Peyer's patch (tissue), 4 donors: ENCODE measurements at regions not wholly inside any gene's neighbourhood (a gene's known extent, or its start where the extent isn't known, plus 50 kb on each side); places are given as distances from the start of the nearest gene placed in this dataset.

Experiments
- POLR2A ChIP-seq, 2 donors: fragments of 450-650 bp; IDR thresholded peaks; one replicate each; pipeline ENCODE4 v1.5.1; 2017; ENCODE audit warnings: antibody characterized with exemption in 2 of 2, mild to moderate bottlenecking in 2 of 2, moderate library complexity in 2 of 2
- TF ChIP-seq, protein P1 (sequence below), 6 experiments: fragments of 450-650 bp in 4 of 6; fragments of 200-600 bp in 2 of 6; sonication (generic) in 1 of 6; IDR thresholded peaks; one replicate each; pipeline ENCODE4 v1.5.1; 2017 to 2019; ENCODE audit warnings: antibody characterized with exemption in 6 of 6, mild to moderate bottlenecking in 3 of 6, moderate library complexity in 1 of 6

DNA sequence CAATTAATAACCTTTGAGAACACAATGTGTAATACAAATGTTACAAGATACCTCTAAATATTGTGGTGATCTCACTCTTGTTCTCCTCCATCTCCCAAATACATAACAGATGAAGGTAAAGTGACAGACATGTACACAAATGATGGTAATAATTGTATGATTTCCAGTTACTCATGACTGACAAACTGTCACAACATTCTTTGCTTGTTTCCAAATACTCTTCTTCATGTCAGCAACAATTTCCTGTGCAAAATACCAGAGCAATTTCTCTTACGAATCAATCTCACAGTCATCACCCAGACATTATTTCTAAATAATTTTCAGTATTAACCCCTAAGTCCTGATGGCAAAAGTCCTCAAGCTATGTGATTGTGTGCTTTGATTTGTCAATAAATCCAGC is 92.9 kb downstream of the RPS12 start:
- no peak for TF ChIP-seq POLR2A (IDR thresholded peaks at IDR 0.05)
- TF ChIP-seq, protein P1, sequence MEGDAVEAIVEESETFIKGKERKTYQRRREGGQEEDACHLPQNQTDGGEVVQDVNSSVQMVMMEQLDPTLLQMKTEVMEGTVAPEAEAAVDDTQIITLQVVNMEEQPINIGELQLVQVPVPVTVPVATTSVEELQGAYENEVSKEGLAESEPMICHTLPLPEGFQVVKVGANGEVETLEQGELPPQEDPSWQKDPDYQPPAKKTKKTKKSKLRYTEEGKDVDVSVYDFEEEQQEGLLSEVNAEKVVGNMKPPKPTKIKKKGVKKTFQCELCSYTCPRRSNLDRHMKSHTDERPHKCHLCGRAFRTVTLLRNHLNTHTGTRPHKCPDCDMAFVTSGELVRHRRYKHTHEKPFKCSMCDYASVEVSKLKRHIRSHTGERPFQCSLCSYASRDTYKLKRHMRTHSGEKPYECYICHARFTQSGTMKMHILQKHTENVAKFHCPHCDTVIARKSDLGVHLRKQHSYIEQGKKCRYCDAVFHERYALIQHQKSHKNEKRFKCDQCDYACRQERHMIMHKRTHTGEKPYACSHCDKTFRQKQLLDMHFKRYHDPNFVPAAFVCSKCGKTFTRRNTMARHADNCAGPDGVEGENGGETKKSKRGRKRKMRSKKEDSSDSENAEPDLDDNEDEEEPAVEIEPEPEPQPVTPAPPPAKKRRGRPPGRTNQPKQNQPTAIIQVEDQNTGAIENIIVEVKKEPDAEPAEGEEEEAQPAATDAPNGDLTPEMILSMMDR (IDR thresholded peaks at IDR 0.05), result no peak
